GM20000 (cell line): ENCODE measurements at regions not wholly inside any gene's neighbourhood (a gene's known extent, or its start where the extent isn't known, plus 50 kb on each side); places are given as distances from the start of the nearest gene placed in this dataset.

Source experiments
- DNase-seq: peaks from one replicate; pipeline ENCODE4 v3.0.0; 2012; ENCODE audit warnings: low spot score
- TF ChIP-seq, protein P1 (sequence below): IDR thresholded peaks from 2 replicates; pipeline ENCODE4 v1.5.1; 2012; ENCODE audit warnings: mild to moderate bottlenecking, control low read depth; ENCODE audit errors: extremely low read depth, missing control alignments

DNA sequence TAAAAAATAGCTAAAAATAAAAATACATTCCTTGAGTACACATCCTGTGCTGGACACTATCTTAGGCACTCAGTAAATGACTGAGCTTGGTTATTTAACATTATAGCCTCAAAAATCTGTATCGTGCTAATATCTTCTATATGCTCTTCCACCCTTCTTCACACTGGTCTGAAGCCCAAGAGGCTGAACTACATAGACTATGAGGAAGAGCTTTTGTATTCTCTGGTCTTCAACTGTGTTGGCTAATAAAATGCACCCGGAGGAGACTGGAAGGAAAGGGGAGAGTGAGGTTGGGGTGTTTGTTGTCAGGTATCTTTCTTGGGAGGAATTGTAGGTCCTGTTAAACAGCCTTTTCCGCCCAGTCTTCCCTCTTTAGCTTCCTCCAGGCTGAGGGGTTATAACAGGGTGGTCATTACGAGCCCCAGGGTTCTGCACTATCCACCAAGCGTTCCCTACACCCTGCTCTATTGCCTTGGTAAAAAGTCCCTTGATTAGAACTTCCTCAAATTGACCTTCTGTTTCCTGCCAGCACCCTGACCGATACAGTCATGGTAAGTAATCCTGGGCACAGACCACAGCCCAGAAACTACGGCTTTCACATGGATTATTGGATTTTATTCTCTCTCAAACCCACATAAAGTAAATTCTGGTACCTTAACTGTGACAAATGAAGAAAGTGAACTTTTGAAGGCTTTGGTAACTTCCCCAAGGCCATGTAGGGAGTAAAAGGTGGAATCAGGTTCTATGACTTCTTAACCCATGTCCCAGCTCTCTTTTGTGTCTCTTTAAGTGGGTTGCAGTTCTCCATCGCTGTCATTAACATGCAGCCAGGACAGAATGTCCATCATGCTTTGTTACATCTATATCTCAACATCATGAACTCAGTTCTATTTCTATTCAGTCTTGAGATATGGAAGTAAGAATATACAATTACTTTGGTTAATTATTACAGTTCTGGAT is 71.3 kb downstream of the PTHLH start:
- TF ChIP-seq, protein P1, sequence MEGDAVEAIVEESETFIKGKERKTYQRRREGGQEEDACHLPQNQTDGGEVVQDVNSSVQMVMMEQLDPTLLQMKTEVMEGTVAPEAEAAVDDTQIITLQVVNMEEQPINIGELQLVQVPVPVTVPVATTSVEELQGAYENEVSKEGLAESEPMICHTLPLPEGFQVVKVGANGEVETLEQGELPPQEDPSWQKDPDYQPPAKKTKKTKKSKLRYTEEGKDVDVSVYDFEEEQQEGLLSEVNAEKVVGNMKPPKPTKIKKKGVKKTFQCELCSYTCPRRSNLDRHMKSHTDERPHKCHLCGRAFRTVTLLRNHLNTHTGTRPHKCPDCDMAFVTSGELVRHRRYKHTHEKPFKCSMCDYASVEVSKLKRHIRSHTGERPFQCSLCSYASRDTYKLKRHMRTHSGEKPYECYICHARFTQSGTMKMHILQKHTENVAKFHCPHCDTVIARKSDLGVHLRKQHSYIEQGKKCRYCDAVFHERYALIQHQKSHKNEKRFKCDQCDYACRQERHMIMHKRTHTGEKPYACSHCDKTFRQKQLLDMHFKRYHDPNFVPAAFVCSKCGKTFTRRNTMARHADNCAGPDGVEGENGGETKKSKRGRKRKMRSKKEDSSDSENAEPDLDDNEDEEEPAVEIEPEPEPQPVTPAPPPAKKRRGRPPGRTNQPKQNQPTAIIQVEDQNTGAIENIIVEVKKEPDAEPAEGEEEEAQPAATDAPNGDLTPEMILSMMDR = no peak
- no peak for DNase-seq

DNA sequence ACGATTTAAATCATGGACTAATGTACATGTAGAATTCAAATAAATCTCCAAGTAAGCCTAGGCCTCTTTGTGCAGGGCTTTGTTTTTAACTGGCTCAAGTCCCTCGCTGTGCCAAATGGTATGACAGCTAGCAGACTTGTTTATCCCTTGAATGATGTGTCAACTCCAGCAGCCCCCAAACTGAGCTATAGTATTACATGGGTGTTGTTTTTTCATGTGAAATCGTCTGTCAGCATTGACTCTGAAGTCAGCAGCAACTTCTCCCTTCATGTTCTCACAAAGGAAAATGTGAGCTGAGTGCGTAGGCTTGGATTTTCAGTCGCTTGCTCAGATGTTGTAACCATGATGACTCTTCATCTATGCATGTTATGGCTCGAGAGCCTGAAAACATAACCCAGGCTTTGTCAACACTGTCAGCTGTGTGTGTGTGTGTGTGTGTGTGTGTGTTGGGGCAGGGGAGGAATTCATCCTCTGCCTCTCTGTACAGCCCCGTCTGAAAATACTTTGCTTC is 73.3 kb downstream of the PTHLH start:
- TF ChIP-seq, protein P1 = no peak
- DNase-seq = no peak

DNA sequence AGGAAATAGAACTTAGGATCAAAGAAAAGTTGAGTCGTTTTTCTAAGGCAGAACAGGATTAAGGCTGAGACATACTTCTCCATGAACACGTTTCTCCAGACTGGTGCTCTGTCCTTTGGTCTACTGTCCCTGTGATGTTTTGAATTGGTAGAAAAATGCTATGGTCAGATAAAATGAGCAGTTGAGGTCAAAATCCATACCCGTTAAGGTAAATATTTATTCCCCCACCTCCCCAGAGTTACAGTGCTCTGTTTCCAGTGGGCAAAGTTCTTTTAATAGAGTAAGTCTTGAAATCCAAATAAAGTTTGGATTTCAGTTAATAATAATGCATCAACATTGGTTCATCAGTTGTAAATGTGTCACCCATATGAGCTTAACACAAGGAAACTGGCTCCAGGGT is 74.5 kb downstream of the PTHLH start:
- no peak for DNase-seq
- TF ChIP-seq, protein P1 = no peak

DNA sequence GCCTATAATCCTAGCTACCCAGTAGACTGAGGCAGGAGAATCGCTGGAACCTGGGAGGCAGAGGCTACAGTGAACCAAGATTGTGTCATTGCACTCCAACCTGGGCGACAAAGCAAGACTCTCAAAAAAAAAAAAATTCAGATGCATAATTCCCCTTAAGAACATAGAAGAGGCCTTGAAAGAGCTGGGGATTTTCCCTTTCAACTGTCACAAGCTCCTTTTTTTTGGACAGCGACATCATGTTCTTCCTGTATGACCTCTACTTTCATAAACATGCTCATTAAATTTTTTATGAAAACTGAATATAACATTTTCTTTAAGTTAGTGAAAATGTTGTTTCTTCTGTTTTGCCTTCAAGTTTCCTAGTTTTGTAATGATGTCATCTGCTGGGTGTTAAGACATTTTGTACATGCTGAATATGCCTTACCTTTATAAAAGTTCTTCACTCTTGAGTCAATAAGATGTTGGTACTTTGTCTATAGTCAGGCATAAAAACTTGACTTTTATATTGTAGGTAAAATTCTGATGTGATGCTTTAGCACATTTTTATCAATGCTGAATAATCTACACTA is 76.0 kb downstream of the PTHLH start:
- DNase-seq = no peak
- TF ChIP-seq, protein P1 = no peak

DNA sequence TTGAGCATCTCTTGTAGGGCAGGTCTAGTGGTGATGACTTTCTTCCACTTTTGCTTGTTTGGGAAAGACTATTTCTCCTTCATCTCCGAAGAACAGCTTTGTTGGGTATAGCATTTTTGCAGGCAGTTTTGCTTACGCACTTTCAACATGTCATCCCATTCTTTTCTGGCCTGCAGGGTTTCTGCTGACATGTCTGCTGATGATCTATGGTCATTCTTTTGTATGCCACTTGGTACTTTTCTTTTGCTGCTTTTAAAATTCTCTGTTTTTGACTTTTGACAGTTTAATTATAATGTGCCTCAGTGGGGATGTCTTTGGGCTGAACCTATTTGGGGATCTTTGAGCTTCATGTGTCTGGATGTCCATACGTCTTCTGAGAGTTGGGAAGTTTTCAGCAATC is 78.2 kb downstream of the PTHLH start:
- DNase-seq = no peak
- TF ChIP-seq, protein P1 = no peak

DNA sequence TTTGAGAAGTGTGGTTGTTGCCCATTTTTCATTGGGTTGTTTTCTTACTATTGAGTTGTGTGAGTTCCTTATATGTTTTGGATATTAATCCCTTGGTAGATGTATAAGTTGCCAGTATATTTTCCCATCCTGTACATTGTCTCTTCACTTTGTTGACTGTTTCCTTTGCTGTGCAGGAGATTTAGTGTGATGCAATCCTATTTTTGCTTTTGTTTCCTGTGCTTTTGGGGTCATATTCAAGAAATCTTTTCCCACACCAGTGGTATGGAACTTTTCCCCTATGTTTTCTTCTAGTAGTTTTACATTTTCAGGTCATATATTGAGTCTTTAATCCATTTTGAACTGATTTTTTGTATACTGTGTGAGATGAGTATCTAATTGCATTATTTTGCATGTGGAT is 92.8 kb downstream of the PTHLH start:
- DNase-seq = no peak
- TF ChIP-seq, protein P1 = no peak

DNA sequence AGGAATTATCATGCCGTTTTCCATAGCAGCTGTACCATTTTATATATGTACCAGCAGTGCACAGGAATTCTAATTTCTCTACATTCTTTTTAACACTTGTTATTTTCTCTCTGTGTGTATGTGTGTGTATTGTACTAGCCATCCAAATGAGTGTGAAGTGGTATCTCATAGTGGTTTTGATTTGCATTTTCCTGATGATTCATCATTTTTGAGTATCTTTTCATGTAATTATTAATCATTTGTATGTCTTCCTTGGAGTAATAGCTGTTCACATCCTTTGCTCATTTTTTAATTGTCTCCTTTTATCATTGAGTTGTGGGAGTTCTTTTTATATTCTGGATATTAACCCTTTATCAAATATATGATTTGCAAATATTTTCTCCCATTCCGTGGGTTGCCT is 95.6 kb upstream of the MANSC4 start:
- DNase-seq = no peak
- TF ChIP-seq, protein P1 = no peak
